ENCODE measurements at regions not wholly inside any gene's neighbourhood (a gene's known extent, or its start where the extent isn't known, plus 50 kb on each side); places are given as distances from the start of the nearest gene placed in this dataset.

DNA sequence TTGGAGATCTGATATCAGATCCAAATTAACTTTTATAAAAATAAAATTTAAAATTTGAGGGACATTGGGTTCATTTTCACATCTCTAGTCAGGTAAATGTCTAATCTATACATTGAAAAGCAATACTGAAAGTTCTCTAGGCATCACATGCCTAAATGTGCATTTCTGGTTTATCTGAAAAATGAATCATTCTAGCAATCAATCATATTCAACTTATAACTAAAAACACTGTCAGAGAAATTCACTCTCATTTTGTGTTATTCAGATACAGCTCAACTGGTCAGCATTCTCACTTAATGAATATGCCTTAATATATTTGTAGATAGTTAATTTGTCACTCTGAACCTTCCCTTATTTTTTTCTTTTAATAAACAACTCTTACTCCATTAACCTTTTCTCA is 243.2 kb downstream of the CASP12 start:
- DNase-seq (ENCODE audit: low read depth, low spot score), result no peak

GRCh38 chr11:104654181-104654813 is 244.0 kb downstream of the CASP12 start:
- DNase-seq (ENCODE audit: low read depth, low spot score), result no peak

GRCh38 chr11:104653407-104653806 is 244.9 kb downstream of the CASP12 start:
- no peak for DNase-seq (ENCODE audit: low read depth, low spot score)

- DNase-seq (ENCODE audit: low read depth, low spot score), result no peak
Observed at GRCh38 chr11:104652996-104653395, 245.3 kb downstream of the CASP12 start.

DNA sequence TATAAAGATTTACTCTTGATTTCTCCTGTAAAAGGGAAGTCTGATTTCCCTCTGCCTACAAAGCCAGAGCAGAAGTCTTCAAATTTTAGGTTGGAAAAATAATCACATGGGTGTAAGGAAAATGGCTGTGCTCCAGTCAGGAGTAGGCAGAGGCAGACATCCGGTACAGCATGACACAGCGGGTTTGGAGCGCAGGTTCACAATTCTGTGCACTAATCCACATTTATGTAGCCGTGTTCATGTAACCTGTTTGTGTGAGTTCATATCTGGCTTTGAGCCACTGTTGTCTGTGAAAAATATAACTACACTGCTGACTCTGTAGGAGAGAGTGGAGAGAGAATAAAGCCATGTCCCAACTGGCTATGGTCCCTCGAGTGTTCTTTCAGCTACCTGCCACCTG is 248.0 kb downstream of the CASP12 start:
- no peak for DNase-seq (ENCODE audit: low read depth, low spot score)

- DNase-seq (ENCODE audit: low read depth, low spot score), result no peak
Observed at GRCh38 chr11:104649002-104649401, 249.3 kb downstream of the CASP12 start.

DNA sequence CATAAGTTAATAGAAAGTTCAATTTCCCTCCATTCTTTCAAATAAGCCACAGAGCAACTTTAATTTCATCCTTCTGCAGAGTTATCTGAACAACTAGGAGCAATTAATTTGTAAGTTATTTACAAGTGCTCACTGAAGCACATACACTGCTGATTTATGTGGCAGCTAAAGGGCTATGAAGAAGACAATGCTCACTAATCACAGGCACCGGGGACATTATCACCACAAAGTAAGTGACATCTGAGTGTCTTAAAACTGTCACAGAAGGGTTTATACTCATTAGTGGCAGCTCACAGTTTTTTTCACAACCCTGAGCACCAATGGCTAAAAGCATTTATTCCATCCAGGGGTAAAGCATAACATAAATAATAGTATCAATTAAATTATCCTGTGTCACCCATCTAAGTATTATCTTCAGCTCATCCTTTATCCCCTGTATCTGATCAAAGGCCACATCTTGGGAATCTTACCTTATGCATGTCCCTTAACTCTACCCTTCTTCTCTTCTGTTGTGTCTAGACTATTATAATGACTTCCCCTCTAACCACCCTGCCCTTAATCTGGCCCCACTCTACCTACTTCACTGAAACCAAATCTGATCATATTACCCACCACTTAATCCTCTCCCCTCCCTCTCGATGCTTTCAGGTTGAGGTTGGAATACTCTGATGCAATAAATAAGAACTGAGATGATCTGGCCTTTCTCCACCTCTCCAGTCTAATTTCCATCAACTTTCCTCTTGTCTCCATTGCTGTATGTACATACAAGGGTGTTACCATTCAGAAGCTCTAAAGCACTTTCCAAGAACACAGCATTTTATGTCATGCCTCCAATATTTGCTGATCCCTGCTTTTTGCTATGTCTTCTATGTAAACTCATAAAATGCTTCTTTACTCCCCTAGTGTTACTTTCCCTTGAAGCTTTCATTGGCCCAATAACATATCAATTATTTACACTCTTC is 252.7 kb downstream of the CASP12 start:
- DNase-seq (ENCODE audit: low read depth, low spot score), result no peak

- DNase-seq (ENCODE audit: low read depth, low spot score), result no peak
Observed at GRCh38 chr11:104637662-104638170, 260.5 kb downstream of the CASP12 start.

- no peak for DNase-seq (ENCODE audit: low read depth, low spot score)
Observed at GRCh38 chr11:104633226-104633625, 265.0 kb downstream of the CASP12 start.

DNA sequence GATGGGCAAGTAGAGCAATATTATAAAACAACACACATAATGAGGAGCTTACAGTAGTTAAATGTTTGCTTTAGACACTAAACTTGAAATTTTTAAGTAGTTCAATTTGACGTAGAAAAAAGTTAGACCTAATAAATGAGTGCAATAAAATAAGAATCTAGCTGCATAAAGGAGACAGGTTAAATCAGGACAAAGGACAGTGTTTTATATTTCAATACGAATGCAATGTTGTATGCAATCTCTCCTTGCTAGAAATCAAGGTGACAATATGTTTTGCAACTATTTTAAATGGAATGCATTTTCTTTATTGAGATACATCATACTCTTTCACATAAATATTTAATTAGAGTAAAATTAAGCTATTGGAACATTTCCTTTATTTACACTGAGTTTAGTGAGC is 267.9 kb downstream of the CASP12 start:
- no peak for DNase-seq (ENCODE audit: low read depth, low spot score)

- no peak for DNase-seq (ENCODE audit: low read depth, low spot score)
Observed at GRCh38 chr11:104625246-104625645, 273.0 kb downstream of the CASP12 start.

DNA sequence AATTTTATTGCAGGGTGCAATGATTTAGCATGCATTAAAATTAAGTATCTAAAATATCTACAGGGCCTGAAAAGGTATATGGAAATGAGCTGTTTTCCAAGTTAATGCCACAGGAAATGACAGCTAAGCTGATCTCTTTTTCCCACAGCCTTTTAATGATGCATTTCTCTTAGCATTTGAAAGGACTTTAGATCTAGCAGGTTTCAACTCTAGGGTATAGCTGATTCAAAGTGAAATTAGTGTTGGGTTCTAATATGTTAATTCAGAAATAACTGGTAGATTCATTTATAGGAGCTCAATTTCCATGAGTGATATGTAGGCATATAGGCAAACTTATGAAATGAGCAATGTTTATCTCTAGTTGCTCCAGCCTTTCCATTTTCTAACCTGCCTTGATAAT is 274.2 kb downstream of the CASP12 start:
- DNase-seq (ENCODE audit: low read depth, low spot score), result no peak

- DNase-seq (ENCODE audit: low read depth, low spot score), result no peak
Observed at GRCh38 chr11:104623518-104623917, 274.7 kb downstream of the CASP12 start.

- no peak for DNase-seq (ENCODE audit: low read depth, low spot score)
Observed at GRCh38 chr11:104620991-104621390, 277.3 kb downstream of the CASP12 start.

DNA sequence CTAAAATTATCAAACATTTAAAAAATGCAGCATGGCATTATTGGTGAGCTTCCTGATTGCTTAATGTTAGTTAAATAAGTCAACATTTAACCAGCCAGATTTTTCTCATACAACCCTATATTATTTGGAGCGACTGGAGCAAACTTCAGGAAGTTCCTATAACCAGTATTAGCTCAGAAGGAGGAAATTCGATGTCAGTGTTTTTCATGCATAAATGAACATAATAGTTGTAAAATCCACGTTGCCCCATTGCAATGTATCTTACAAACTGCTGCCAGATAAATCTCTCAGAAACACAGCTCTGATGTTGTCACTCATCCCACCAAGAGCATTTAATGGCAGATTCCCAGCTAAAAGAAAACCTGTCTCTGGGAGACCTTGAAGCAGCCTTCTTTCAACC is 278.5 kb downstream of the CASP12 start:
- DNase-seq (ENCODE audit: low read depth, low spot score), result no peak

DNA sequence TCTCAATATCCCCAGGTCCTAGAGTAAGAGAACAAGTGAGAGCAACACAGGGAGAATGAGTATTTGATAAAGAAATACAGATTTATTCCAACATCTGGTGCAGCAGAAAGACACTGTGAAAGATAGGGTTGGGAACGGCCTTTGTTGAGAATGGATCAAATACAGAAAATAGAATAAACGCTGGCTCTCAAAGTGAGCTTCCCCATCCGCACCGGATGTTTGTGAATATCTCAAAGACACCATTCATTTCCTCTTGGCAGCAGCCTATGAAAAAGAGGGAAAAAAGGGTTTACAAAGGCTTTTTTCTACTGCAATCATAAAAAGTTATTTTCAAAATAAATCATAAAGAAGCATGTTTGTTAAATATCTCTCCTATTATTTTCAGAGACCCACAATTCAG is 279.3 kb downstream of the CASP12 start:
- DNase-seq (ENCODE audit: low read depth, low spot score), result no peak

DNA sequence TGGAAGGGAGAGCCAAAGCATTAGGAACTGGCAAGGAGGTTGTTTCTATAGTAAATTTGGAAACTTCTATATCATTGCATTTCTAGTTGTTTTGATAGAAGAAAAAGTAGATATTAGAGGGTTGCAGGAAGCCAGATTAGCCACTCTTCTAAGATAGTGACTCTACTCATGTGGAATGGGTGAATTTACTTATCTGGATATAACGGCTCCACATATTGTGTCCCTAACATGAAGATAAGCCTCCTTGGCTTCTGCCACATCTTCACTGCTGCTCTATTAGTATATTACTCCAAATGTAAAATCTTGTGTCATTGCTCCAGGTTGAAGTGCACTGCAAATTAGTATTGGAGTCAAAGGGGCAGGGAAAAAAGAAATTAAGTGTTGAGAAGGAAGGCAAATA is 283.3 kb downstream of the CASP12 start:
- DNase-seq (ENCODE audit: low read depth, low spot score), result no peak

DNA sequence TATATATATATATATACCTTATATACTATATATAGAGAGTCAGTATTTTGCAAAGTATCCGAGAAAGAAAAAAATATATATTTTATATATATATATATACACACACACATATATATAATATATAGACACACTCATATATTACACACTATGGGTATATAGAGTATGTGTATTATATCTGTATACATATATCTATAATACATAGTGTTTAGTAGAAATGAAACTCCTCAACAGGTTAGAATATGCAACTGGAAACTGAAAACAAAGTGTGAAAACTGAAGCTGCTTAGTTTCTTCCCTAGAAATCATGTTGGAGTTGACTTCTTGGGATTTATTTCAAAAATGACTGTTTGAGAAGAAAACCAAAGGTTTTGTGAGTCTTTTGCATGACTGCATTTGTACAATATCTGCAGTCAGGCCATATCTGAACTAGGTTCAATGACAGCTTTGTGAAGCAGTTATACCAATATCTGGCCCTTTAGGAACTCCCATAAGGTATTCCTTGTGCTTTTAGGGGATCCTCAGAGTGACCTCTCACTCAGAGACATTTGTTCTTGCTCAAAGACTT is 284.1 kb downstream of the CASP12 start:
- DNase-seq (ENCODE audit: low read depth, low spot score), result no peak

- DNase-seq (ENCODE audit: low read depth, low spot score), result no peak
Observed at GRCh38 chr11:104610635-104611034, 287.6 kb downstream of the CASP12 start.

DNA sequence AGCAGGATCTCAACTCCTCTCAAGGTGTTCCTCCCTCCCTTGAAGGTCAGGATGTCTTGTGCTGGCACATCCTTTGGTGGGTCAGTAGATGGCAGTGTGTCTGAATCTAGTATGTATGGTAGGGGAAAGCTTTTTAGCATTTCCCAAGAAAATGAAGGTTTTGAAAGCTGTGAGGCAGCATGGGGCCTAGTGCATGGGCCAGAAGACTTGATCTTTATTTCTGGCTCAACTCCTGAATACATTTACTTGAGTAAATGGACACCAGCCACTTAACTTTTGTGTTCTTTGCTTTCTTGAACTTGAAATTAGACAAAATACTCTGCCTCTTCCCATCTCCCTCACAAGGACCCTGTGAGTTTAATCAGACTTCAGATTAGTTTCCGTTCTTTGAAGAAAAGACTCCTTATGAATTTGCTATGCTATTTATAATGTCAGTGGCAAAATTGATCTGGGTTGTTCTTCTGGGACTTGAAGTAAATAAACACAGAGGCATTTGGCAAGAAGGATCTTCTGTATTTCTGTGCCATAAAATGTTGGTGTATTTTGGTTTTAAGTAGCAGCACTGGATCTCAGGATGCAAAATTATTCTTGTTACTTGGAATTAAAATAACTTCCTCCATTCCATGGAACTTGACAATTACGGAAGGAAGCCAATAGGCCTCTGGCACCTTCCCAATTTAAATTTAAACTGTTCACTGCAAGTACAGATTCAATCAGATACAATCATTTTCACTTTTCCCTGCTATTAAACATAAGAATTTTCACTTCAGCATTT is 288.8 kb downstream of the CASP12 start:
- DNase-seq (ENCODE audit: low read depth, low spot score), result peak; percentile 66

DNA sequence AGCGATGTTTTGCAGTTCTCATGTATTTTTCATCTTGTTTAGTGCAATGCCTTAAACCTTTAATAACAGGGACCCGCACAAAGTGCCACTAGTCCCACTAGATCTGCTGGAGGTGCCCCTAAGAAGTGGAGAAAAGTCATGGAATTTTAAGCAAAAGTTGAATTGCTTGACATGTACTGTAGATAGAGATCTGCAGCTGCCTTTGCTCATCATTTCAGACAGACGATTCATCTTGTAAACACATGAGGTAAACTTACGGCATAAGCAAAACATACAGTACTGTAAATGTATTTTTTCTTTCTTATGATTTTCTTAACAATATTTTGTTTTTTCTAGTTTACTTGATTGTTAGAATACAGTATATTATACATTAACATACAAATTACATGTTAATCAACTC is 295.6 kb downstream of the CASP12 start:
- DNase-seq (ENCODE audit: low read depth, low spot score), result no peak

Data from brain pericyte (primary cell).